Vagina (tissue), 2 donors: ENCODE measurements at regions not wholly inside any gene's neighbourhood (a gene's known extent, or its start where the extent isn't known, plus 50 kb on each side); places are given as distances from the start of the nearest gene placed in this dataset.

ENCODE experiments used
- DNase-seq, 2 donors: peaks; one replicate each; pipeline ENCODE4 v3.0.0-alpha.2; 2017; ENCODE audit errors: extremely low spot score in 2 of 2
- H3K27ac ChIP-seq: fragments of 200-600 bp; sonication (generic); one replicate; pipeline ENCODE4 v1.5.1; 2019
- H3K27me3 ChIP-seq: fragments of 200-600 bp; sonication (generic); one replicate; pipeline ENCODE4 v1.5.1; 2019
- H3K36me3 ChIP-seq, 2 donors: fragments of 200-600 bp; sonication (generic); one replicate each; pipeline ENCODE4 v1.5.1; 2017 to 2019
- H3K4me1 ChIP-seq: fragments of 200-600 bp; sonication (generic); one replicate; pipeline ENCODE4 v1.5.1; 2019
- H3K4me3 ChIP-seq, 2 donors: fragments of 200-600 bp; sonication (generic); 1 replicate in 1 of 2; 2 replicates in 1 of 2; pipeline ENCODE4 v1.5.1; 2016 to 2019
- H3K9me3 ChIP-seq: fragments of 200-600 bp; sonication (generic); one replicate; pipeline ENCODE4 v1.5.1; 2019
- CTCF ChIP-seq, 3 experiments: fragments of 450-650 bp in 2 of 3; fragments of 200-600 bp in 1 of 3; sonication (generic) in 1 of 3; IDR thresholded peaks; one replicate each; pipeline ENCODE4 v1.5.1; 2017 to 2019; ENCODE audit warnings: antibody characterized with exemption in 3 of 3, mild to moderate bottlenecking in 2 of 3, moderate library complexity in 2 of 3
- POLR2A ChIP-seq, 2 donors: fragments of 450-650 bp; IDR thresholded peaks; one replicate each; pipeline ENCODE4 v1.6.1; 2017; ENCODE audit warnings: antibody characterized with exemption in 2 of 2, mild to moderate bottlenecking in 2 of 2, moderate library complexity in 2 of 2
- POLR2AphosphoS5 ChIP-seq, 2 donors: sonication (generic); formaldehyde crosslinking; IDR thresholded peaks; one replicate each; pipeline ENCODE4 v1.9.0; 2017; ENCODE audit warnings: antibody characterized with exemption in 2 of 2, mild to moderate bottlenecking in 2 of 2, low read depth in 1 of 2; ENCODE audit not compliant: insufficient read depth in 1 of 2
- intact Hi-C: fragments of 100-400 bp; cut with DNase I; formaldehyde crosslinking; loops from one replicate; pipeline ENCODE4 v1.15.1; 2023

DNA sequence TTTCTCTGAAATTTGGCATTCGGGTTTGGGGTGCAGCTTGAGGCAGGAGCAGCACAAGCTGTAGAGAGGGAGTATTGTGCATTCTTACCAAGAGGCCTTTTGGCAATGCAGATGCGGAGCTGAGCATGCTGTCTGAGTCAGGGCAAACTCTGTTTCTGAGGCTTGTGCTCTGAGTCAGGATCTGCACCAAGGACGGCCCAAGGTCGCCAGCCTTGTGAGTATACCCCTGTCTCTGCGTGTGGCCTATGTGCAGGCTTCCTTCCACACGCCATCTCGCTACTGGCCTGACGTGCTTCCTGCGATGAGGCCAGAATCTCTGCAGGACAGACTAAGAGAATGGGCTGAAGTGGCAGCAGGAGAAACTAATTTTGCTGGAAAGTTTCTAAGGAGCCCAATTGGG lies 83.8 kb upstream of the ROPN1 start:
- intact Hi-C loops: loop anchor here (5.0 kb wide), 1 partner anchor 58 kb away; no protein-coding TSS in a partner anchor
- H3K27ac ChIP-seq: no peak overlapping the region
- H3K4me3 ChIP-seq: no peak overlapping the region
- DNase-seq: peak in 1 of 2 donors; percentile 32
- H3K4me1 ChIP-seq: no peaks in the 10 kb centered on the region
- H3K27me3 ChIP-seq: no peaks in the 10 kb centered on the region
- H3K9me3 ChIP-seq: no peaks in the 10 kb centered on the region
- TF ChIP-seq POLR2A (IDR thresholded peaks at IDR 0.05) (no peak), CTCF (IDR thresholded peaks at IDR 0.05) (no peak), POLR2AphosphoS5 (IDR thresholded peaks at IDR 0.05; ENCODE audit: insufficient read depth in 1 of 2, low read depth in 1 of 2) (no peak)
- H3K36me3 ChIP-seq: no peaks in the 10 kb centered on the region

DNA sequence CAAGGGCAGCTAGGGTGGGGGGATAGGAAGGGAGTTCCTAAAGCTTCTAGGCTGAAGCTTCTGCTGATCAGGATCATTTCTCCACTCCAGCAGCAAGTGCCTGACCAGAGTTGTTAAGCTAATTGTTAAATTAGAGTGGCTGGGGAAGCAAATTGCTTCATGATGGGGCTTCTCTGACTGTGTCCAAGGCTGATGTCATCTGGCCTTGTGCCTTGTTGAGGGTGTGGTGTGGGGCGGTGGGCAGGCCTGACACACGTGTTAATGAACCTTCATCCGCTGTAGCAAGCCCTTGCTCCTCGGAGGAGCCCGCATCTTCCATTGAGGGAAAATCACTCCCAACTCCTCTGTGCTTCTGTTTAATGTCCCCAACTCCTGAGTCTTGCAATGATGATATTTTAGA lies 84.3 kb upstream of the ROPN1 start:
- no peaks in the 10 kb centered on the region for H3K27me3 ChIP-seq
- no peaks in the 10 kb centered on the region for H3K4me1 ChIP-seq
- no peak for TF ChIP-seq POLR2AphosphoS5 (IDR thresholded peaks at IDR 0.05; ENCODE audit: insufficient read depth in 1 of 2, low read depth in 1 of 2)
- no peak for TF ChIP-seq CTCF (IDR thresholded peaks at IDR 0.05)
- TF ChIP-seq POLR2A (IDR thresholded peaks at IDR 0.05): no peak
- peak in 1 of 2 donors; percentile 74 for DNase-seq
- no peak overlapping the region for H3K4me3 ChIP-seq
- no peaks in the 10 kb centered on the region for H3K9me3 ChIP-seq
- intact Hi-C loops: loop anchor here (5.0 kb wide), 1 partner anchor 59 kb away; no protein-coding TSS in a partner anchor
- no peak overlapping the region for H3K27ac ChIP-seq
- no peaks in the 10 kb centered on the region for H3K36me3 ChIP-seq

DNA sequence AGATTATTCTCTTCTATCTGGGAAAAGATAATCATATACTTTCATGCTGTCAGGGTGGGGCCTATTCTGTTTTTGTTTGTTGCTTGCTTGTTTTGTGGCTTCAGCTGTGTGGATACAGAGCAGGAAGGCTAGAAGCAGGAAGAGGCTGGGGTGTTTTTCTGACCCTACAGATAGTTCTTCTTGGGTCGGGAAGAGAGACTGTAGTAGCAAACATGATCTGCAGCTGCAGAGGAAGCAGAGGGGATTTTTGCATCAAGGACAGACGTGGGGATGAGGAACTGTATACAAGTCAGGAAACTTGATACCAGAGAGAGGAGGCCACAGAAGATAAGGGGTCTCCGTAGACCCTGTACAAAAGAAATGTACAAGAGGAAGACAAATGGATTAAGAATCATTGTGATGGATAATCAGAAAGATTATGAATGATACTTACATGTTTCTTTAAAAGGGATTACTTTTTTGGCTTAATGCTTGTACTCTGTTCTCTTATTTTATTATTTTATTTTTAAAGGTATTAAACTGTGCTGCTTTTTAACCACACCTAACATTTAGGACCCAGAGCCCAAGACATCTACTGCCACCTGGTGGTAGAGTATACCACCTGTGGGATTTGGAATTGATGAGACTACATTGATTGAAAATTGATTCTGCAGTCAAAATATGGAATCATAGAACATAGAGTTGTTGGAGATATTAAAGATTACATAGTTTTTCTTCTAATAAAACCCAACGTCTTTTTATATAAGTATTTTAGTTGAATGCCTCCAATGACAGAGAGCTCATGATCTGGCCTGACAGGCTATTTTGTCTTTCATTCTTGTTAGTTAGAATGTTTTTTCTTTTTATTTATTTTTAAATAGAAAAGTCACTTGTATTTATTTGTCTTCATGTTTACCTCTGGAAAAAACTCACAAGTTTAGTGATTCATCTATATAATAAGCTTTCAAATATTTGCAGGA lies 87.3 kb upstream of the ROPN1 start:
- no peak overlapping the region for H3K27ac ChIP-seq
- peaks cover 4% of the 10 kb centered on the region for H3K4me1 ChIP-seq
- TF ChIP-seq CTCF (IDR thresholded peaks at IDR 0.05): peak; percentile 7 to 69 (median 50)
- TF ChIP-seq POLR2A (IDR thresholded peaks at IDR 0.05): no peak
- peak in 1 of 2 donors; percentile 58 for DNase-seq
- intact Hi-C loops: loop anchor here (5.0 kb wide), 1 partner anchor 62 kb away; no protein-coding TSS in a partner anchor
- no peak overlapping the region for H3K4me3 ChIP-seq
- H3K9me3 ChIP-seq: no peaks in the 10 kb centered on the region
- H3K27me3 ChIP-seq: no peaks in the 10 kb centered on the region
- H3K36me3 ChIP-seq: no peaks in the 10 kb centered on the region

GRCh38 chr3:124079912-124080276 lies 88.0 kb upstream of the ROPN1 start:
- H3K4me3 ChIP-seq: no peak overlapping the region
- no peak for TF ChIP-seq POLR2A (IDR thresholded peaks at IDR 0.05)
- no peak for TF ChIP-seq CTCF (IDR thresholded peaks at IDR 0.05)
- no peak for TF ChIP-seq POLR2AphosphoS5 (IDR thresholded peaks at IDR 0.05; ENCODE audit: insufficient read depth in 1 of 2, low read depth in 1 of 2)
- H3K4me1 ChIP-seq: peaks cover 11% of the 10 kb centered on the region
- no peaks in the 10 kb centered on the region for H3K36me3 ChIP-seq
- no peak for DNase-seq
- H3K27me3 ChIP-seq: no peaks in the 10 kb centered on the region
- no peak overlapping the region for H3K27ac ChIP-seq
- intact Hi-C loops: loop anchor here (5.0 kb wide), 1 partner anchor 63 kb away; no protein-coding TSS in a partner anchor
- H3K9me3 ChIP-seq: no peaks in the 10 kb centered on the region

- Histone ChIP-seq H3K4me3 (no peak overlapping the region), H3K4me1 (peaks cover 13% of the 10 kb centered on the region), H3K27me3 (no peaks in the 10 kb centered on the region), H3K9me3 (no peaks in the 10 kb centered on the region), H3K27ac (no peak overlapping the region), H3K36me3 (no peaks in the 10 kb centered on the region)
- DNase-seq: no peak
- intact Hi-C loops: no loop called here
- TF ChIP-seq CTCF (IDR thresholded peaks at IDR 0.05) (no peak), POLR2AphosphoS5 (IDR thresholded peaks at IDR 0.05; ENCODE audit: insufficient read depth in 1 of 2, low read depth in 1 of 2) (no peak)
These were observed 90.4 kb upstream of the ROPN1 start for GRCh38 chr3:124082343-124082742.
